Skin of body (tissue), 1 donor: ENCODE measurements at regions not wholly inside any gene's neighbourhood (a gene's known extent, or its start where the extent isn't known, plus 50 kb on each side); places are given as distances from the start of the nearest gene placed in this dataset.

Experiments used
- DNase-seq: peaks from one replicate; lab custom pipeline; 2025; lab: John Stamatoyannopoulos, UW

GRCh38 chr18:45480219-45481015, 134.9 kb upstream of the SLC14A2 start:
- DNase-seq = no peak

GRCh38 chr18:45481821-45482220, 133.5 kb upstream of the SLC14A2 start:
- no peak for DNase-seq

- no peak for DNase-seq
These were observed 133.0 kb upstream of the SLC14A2 start for GRCh38 chr18:45482286-45482685.

- DNase-seq = no peak
These were observed 127.7 kb upstream of the SLC14A2 start for GRCh38 chr18:45487581-45487980.

- DNase-seq = no peak
These were observed 126.6 kb upstream of the SLC14A2 start for GRCh38 chr18:45488645-45489044.

- no peak for DNase-seq
These were observed 121.4 kb upstream of the SLC14A2 start for GRCh38 chr18:45493830-45494229.

- DNase-seq = no peak
These were observed 120.5 kb upstream of the SLC14A2 start for GRCh38 chr18:45494811-45495210.

- no peak for DNase-seq
These were observed 118.5 kb upstream of the SLC14A2 start for GRCh38 chr18:45496741-45497140.

GRCh38 chr18:45497595-45498286, 117.5 kb upstream of the SLC14A2 start:
- DNase-seq = no peak

- no peak for DNase-seq
These were observed 117.0 kb upstream of the SLC14A2 start for GRCh38 chr18:45498287-45498658.

GRCh38 chr18:45503990-45504389, 111.3 kb upstream of the SLC14A2 start:
- DNase-seq = peak; percentile 35

GRCh38 chr18:45505497-45506206, 109.6 kb upstream of the SLC14A2 start:
- peak; percentile 9 for DNase-seq

- DNase-seq = no peak
These were observed 108.3 kb upstream of the SLC14A2 start for GRCh38 chr18:45506951-45507350.

GRCh38 chr18:45509535-45509934, 105.7 kb upstream of the SLC14A2 start:
- no peak for DNase-seq

GRCh38 chr18:45510656-45511055, 104.6 kb upstream of the SLC14A2 start:
- DNase-seq = no peak

- no peak for DNase-seq
These were observed 102.8 kb upstream of the SLC14A2 start for GRCh38 chr18:45512363-45512953.

GRCh38 chr18:45517181-45517741, 98.0 kb upstream of the SLC14A2 start:
- DNase-seq = peak; percentile 12

- no peak for DNase-seq
These were observed 96.7 kb upstream of the SLC14A2 start for GRCh38 chr18:45518311-45519155.

GRCh38 chr18:45519411-45520280, 95.6 kb upstream of the SLC14A2 start:
- peak; percentile 21 for DNase-seq

GRCh38 chr18:45521136-45521535, 94.1 kb upstream of the SLC14A2 start:
- DNase-seq = peak; percentile 52
